ENCODE measurements at regions not wholly inside any gene's neighbourhood (a gene's known extent, or its start where the extent isn't known, plus 50 kb on each side); places are given as distances from the start of the nearest gene placed in this dataset.

- no peaks in the 10 kb centered on the region for H3K27me3 ChIP-seq (ENCODE audit: control insufficient read depth, insufficient read depth, low read length)
- no peak overlapping the region for H3K4me3 ChIP-seq (ENCODE audit: low read depth, low read length)
- peaks cover 34% of the 10 kb centered on the region for H3K9me3 ChIP-seq (ENCODE audit: control insufficient read depth, insufficient read depth, low read length)
- ChIA-PET POLR2A (no interaction called here), CTCF (no interaction called here)
- H3K27ac ChIP-seq (ENCODE audit: low read depth, low read length) = no peak overlapping the region
- TF ChIP-seq CTCF (IDR thresholded peaks at IDR 0.05; ENCODE audit: low read depth, low read length) = no peak
- no peak for DNase-seq (ENCODE audit: low read depth, low spot score)
These were observed 194.7 kb downstream of the URI1 start for GRCh38 chr19:30136611-30137195.

GRCh38 chr19:30137747-30138146 lies 195.7 kb downstream of the URI1 start:
- no peaks in the 10 kb centered on the region for H3K27me3 ChIP-seq (ENCODE audit: control insufficient read depth, insufficient read depth, low read length)
- no peak overlapping the region for H3K4me3 ChIP-seq (ENCODE audit: low read depth, low read length)
- TF ChIP-seq CTCF (IDR thresholded peaks at IDR 0.05; ENCODE audit: low read depth, low read length) = no peak

GRCh38 chr19:30144242-30144758 lies 202.3 kb downstream of the URI1 start:
- Histone ChIP-seq H3K27ac (ENCODE audit: low read depth, low read length) (no peak overlapping the region), H3K27me3 (ENCODE audit: control insufficient read depth, insufficient read depth, low read length) (no peaks in the 10 kb centered on the region), H3K9me3 (ENCODE audit: control insufficient read depth, insufficient read depth, low read length) (peaks cover 37% of the 10 kb centered on the region), H3K4me3 (ENCODE audit: low read depth, low read length) (no peak overlapping the region)
- no peak for TF ChIP-seq CTCF (IDR thresholded peaks at IDR 0.05; ENCODE audit: low read depth, low read length)
- DNase-seq (ENCODE audit: low read depth, low spot score) = no peak
- CTCF ChIA-PET = no interaction called here
- POLR2A ChIA-PET = no interaction called here

More at GRCh38 chr19:30137747-30138146, 195.7 kb downstream of the URI1 start:
- Histone ChIP-seq H3K27ac (ENCODE audit: low read depth, low read length) (no peak overlapping the region), H3K9me3 (ENCODE audit: control insufficient read depth, insufficient read depth, low read length) (peaks cover 24% of the 10 kb centered on the region)
- POLR2A ChIA-PET = no interaction called here
- DNase-seq (ENCODE audit: low read depth, low spot score) = no peak
- CTCF ChIA-PET = no interaction called here

- H3K27ac ChIP-seq (ENCODE audit: low read depth, low read length) = no peak overlapping the region
- POLR2A ChIA-PET = no interaction called here
- peaks cover 42% of the 10 kb centered on the region for H3K9me3 ChIP-seq (ENCODE audit: control insufficient read depth, insufficient read depth, low read length)
- no peak overlapping the region for H3K4me3 ChIP-seq (ENCODE audit: low read depth, low read length)
- DNase-seq (ENCODE audit: low read depth, low spot score) = no peak
- TF ChIP-seq CTCF (IDR thresholded peaks at IDR 0.05; ENCODE audit: low read depth, low read length) = no peak
- CTCF ChIA-PET = no interaction called here
- H3K27me3 ChIP-seq (ENCODE audit: control insufficient read depth, insufficient read depth, low read length) = no peaks in the 10 kb centered on the region
These were observed 202.8 kb downstream of the URI1 start for GRCh38 chr19:30144802-30145201.

GRCh38 chr19:30145467-30145866 lies 203.4 kb downstream of the URI1 start:
- ChIA-PET POLR2A (no interaction called here), CTCF (no interaction called here)
- H3K9me3 ChIP-seq (ENCODE audit: control insufficient read depth, insufficient read depth, low read length) = peaks cover 45% of the 10 kb centered on the region
- no peak for TF ChIP-seq CTCF (IDR thresholded peaks at IDR 0.05; ENCODE audit: low read depth, low read length)
- no peak for DNase-seq (ENCODE audit: low read depth, low spot score)
- no peak overlapping the region for H3K27ac ChIP-seq (ENCODE audit: low read depth, low read length)
- no peaks in the 10 kb centered on the region for H3K27me3 ChIP-seq (ENCODE audit: control insufficient read depth, insufficient read depth, low read length)
- no peak overlapping the region for H3K4me3 ChIP-seq (ENCODE audit: low read depth, low read length)

Measured in AG04450 (cell line).